Small intestine (tissue), 7 donors: ENCODE measurements at regions not wholly inside any gene's neighbourhood (a gene's known extent, or its start where the extent isn't known, plus 50 kb on each side); places are given as distances from the start of the nearest gene placed in this dataset.

Experiments used
- DNase-seq, 2 donors: peaks; one replicate each; pipeline versions ENCODE4 v3.0.0 to v3.0.0-alpha.2; 2013
- FAIRE-seq: peaks from 2 replicates; lab custom pipeline; 2012; peaks lifted over from hg19 to GRCh38; lab: Jason Lieb, UNC
- H3K27ac ChIP-seq, 3 donors: one replicate each; pipeline ENCODE4 v1.5.1; 2013; ENCODE audit warnings: low read length in 2 of 3, mild to moderate bottlenecking in 2 of 3, control low read depth in 1 of 3, inconsistent platforms in 1 of 3, low read depth in 1 of 3, moderate library complexity in 1 of 3
- H3K27me3 ChIP-seq, 3 donors: one replicate each; pipeline ENCODE4 v1.6.1; 2013; ENCODE audit warnings: low read length in 3 of 3, inconsistent platforms in 1 of 3; ENCODE audit not compliant: control insufficient read depth in 3 of 3, insufficient read depth in 3 of 3
- H3K36me3 ChIP-seq, 3 donors: one replicate each; pipeline ENCODE4 v1.6.1; 2013; ENCODE audit warnings: low read length in 3 of 3, inconsistent platforms in 1 of 3, low read depth in 1 of 3, mild to moderate bottlenecking in 1 of 3, moderate library complexity in 1 of 3; ENCODE audit not compliant: control insufficient read depth in 3 of 3, insufficient read depth in 2 of 3
- H3K4me1 ChIP-seq, 3 donors: one replicate each; pipeline ENCODE4 v1.6.1; 2013; ENCODE audit warnings: low read length in 2 of 3, inconsistent platforms in 1 of 3, low read depth in 1 of 3, mild to moderate bottlenecking in 1 of 3, moderate library complexity in 1 of 3; ENCODE audit not compliant: control insufficient read depth in 3 of 3, insufficient read depth in 2 of 3
- H3K4me3 ChIP-seq, 3 donors: one replicate each; pipeline ENCODE4 v1.5.1; 2013; ENCODE audit warnings: low read length in 3 of 3, control low read depth in 1 of 3, inconsistent platforms in 1 of 3, low read depth in 1 of 3, mild to moderate bottlenecking in 1 of 3, moderate library complexity in 1 of 3
- H3K9me3 ChIP-seq, 2 donors: one replicate each; pipeline ENCODE4 v1.6.1; 2013; ENCODE audit warnings: low read depth in 1 of 2, low read length in 1 of 2; ENCODE audit not compliant: control insufficient read depth in 2 of 2, insufficient read depth in 1 of 2
- WGBS, 3 donors: extraction: QIAGEN DNeasy Blood & Tissue Kit; methylation state at CpG; one replicate each; pipeline ENCODE4 v1.1.7; 2013; 5-methylcytosine and 5-hydroxymethylcytosine counted together
- donor health status: healthy with polysubstance abuse.
- donor health status: control.
- donor health status: control.
- donor health status: Bipolar disorder and iron deficiency.
- donor health status: healthy.

DNA sequence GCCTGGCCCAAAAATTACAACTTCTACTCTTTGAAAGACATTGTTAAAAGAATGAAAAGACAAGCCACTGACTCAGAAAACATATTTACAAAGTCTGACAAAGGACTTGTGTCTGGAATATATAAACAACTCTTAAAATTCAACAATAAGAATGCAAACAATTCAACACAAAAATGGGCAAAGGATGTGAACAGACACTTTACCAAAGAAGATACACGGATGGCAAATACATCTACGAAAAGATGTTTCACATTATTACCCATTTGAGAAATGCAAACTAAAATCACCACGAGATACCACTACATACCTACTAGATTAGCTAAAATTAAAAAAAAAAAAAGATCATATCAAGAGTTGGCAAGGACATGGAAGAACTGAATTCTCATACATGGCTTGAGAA, 80.8 kb upstream of the METRNL start:
- Histone ChIP-seq H3K4me1 (no peaks in the 10 kb centered on the region), H3K9me3 (peaks cover 0 to 7% of the 10 kb centered on the region in 2 donors), H3K27me3 (no peaks in the 10 kb centered on the region), H3K27ac (no peak overlapping the region), H3K4me3 (no peak overlapping the region), H3K36me3 (peaks cover 0 to 10% (median 0%) of the 10 kb centered on the region in 3 donors)
- 91 to 96% (median 91%) methylated on average over 3 of the region's 3 CpGs for WGBS, 3 donors
- FAIRE-seq (no peak), DNase-seq (no peak)

DNA sequence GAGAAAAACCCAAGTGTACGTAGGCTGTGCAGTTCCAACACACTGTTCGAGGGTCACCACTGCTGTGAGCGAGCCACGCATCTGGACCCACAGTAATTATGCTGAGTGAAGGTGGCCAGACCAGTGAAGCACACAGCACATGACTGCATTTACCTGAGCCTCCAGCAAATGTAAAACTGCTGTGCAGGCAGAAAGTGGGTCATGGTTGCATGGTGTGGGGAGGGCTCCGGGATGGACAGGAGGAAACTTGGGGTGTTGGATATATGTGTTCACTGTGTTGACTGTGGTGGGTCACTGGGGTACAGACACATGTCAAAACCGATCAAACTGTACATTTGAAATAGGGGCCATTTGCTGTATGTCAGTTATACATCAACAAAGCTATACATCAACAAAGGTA, 78.7 kb upstream of the METRNL start:
- Histone ChIP-seq H3K4me3 (no peak overlapping the region), H3K27ac (no peak overlapping the region), H3K9me3 (peaks cover 0 to 7% of the 10 kb centered on the region in 2 donors), H3K36me3 (peaks cover 0 to 17% (median 0%) of the 10 kb centered on the region in 3 donors), H3K4me1 (no peaks in the 10 kb centered on the region), H3K27me3 (no peaks in the 10 kb centered on the region)
- DNase-seq (no peak), FAIRE-seq (no peak)
- WGBS, 3 donors, result 80 to 83% (median 80%) methylated on average over 6 of the region's 6 CpGs

DNA sequence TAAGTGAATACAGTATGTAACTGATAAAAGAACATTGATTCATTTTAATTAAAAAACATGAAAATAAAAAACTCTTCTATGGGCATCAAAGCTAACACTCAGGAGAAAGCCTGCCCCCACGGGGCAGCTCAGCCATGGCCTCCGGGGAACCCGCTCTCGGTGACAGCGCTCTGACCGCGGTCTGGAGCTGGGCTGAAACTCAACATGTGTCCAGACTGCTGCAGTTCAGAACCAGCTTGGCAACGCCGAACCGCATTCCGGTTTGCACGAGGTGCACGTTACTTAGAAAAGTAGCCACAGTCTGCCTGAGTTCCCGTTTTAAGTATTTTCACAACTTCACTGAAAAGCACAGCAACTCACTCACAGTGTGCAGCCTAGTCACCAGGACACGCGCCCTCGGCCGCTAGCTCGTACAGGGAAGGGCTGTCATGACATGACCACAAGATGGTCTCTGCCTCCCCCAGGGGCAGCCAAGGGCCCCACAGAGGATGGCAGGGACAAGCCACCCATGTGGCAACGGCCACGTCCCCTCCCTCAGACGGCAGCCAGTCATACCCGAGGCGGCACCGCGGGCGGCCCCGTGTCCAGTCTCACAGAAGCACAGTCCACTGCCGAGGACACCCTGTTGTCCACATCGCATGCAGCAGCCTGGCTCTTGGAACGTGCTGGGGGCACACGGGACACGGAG, 77.1 kb upstream of the METRNL start:
- H3K9me3 ChIP-seq, result peaks cover 0 to 5% of the 10 kb centered on the region in 2 donors
- H3K36me3 ChIP-seq, result peaks cover 0 to 20% (median 0%) of the 10 kb centered on the region in 3 donors
- 97 to 98% (median 97%) methylated on average over 33 of the region's 33 CpGs for WGBS, 3 donors
- DNase-seq, result no peak
- H3K4me3 ChIP-seq, result no peak overlapping the region
- H3K27me3 ChIP-seq, result no peaks in the 10 kb centered on the region
- no peak for FAIRE-seq
- no peak overlapping the region for H3K27ac ChIP-seq
- H3K4me1 ChIP-seq, result no peaks in the 10 kb centered on the region

DNA sequence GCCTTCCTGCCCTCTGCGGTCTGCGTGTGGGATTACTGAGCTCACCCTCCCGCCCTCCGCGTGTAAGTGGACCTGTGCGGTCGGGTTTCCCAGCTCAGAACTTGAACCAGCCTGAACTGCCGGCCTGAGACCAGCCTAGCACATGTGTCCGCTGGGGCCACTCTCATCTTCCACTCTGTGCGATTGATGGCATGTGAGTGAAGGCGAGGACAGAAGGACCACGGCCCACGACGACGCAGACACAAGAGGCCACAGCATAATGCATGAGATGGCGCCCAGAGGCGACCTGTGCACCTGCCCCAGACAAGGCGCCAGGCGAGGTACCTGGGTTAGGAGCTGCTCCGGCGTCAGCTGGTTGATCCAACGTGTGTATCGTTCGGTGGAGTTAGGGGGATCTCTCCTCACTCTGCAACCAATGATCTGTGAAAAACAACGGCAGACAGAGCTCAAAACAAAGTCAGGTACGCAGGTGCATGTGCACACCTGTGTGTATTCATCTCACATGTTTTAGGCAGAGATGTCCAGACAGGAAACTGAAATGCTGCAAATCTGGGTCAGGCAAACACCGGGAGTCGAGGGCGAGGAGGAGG, 74.5 kb upstream of the METRNL start:
- peaks cover 0 to 3% of the 10 kb centered on the region in 2 donors for H3K9me3 ChIP-seq
- 94 to 97% (median 94%) methylated on average over 28 to 29 of the region's 29 CpGs for WGBS, 3 donors
- DNase-seq (no peak), FAIRE-seq (no peak)
- H3K27me3 ChIP-seq, result no peaks in the 10 kb centered on the region
- no peak overlapping the region for H3K27ac ChIP-seq
- no peak overlapping the region for H3K4me3 ChIP-seq
- H3K36me3 ChIP-seq, result peaks cover 0 to 32% (median 0%) of the 10 kb centered on the region in 3 donors
- H3K4me1 ChIP-seq, result no peaks in the 10 kb centered on the region

DNA sequence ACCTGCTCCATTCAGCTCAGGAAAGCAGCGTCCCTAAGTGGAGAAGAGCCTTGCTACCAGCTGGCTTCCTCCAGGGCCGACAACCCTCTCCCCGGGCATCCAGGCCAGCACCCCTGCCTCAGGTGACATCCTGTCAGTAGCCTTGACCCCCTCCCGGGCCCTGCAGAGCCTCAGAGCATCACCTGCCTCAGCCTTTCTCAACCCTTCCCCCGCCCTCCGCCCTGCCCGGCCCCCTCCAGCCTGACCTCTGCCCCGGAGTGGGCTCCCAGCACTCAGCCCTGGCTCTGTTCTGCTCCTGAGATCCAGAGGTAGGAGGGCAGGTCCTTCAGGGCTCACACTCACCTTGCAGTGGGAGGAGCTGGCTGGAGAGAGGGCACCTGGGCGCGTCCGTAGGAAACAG, 73.8 kb upstream of the METRNL start:
- H3K36me3 ChIP-seq, result peaks cover 0 to 29% (median 0%) of the 10 kb centered on the region in 3 donors
- peaks cover 0 to 3% of the 10 kb centered on the region in 2 donors for H3K9me3 ChIP-seq
- WGBS, 3 donors, result 93 to 97% (median 93%) methylated on average over 11 of the region's 11 CpGs
- H3K27me3 ChIP-seq, result no peaks in the 10 kb centered on the region
- H3K27ac ChIP-seq, result no peak overlapping the region
- no peak for DNase-seq
- FAIRE-seq, result no peak
- H3K4me1 ChIP-seq, result no peaks in the 10 kb centered on the region
- no peak overlapping the region for H3K4me3 ChIP-seq

DNA sequence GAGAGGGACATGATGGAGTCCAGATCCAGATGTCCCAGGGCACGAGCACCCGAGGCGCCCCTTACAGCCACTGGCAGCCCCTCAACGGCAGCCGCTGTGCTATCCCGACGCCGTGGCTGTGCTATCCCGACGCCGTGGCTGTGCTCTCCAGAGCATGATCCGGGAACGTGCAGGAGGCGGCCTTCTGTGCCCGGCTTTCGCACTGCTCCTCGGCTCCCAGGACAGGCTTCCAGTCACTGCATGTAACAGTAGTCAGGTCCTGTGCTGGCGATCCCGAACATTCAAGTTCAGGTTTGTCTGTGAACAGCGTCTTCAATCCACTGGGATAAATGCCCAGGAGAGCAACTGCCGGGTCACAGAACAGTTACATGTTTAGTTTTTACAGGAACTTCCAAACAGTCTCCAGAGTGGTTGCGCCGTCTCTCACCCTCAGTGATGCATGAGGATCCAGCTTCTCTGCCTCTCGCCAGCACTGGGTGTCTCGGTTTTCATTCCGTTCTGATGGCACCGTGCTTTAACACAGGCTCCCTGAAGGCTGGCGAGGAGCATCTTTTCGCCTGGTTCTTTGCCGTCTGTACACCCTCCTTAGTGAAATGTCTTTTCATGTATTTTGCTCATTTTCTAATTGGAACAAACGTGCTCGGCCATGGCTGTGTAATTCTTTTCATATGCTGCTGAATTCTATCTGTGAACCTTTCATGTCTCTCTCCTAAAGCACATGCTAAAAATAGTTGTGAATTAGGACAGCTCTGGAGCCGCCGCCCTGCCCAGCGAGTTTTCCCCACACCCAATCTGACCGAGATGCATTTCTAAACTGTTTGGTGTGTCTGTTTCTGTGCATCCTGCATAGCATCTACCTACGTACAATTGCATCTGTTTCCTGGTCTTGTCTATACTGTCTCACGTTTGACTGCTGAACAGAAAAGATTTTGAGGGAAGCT, 72.6 kb upstream of the METRNL start:
- no peak overlapping the region for H3K27ac ChIP-seq
- H3K36me3 ChIP-seq, result peaks cover 0 to 27% (median 0%) of the 10 kb centered on the region in 3 donors
- DNase-seq (no peak), FAIRE-seq (no peak)
- 87 to 95% (median 92%) methylated on average over 38 of the region's 38 CpGs for WGBS, 3 donors
- peaks cover 0 to 3% of the 10 kb centered on the region in 2 donors for H3K9me3 ChIP-seq
- H3K4me3 ChIP-seq, result no peak overlapping the region
- H3K27me3 ChIP-seq, result no peaks in the 10 kb centered on the region
- no peaks in the 10 kb centered on the region for H3K4me1 ChIP-seq

DNA sequence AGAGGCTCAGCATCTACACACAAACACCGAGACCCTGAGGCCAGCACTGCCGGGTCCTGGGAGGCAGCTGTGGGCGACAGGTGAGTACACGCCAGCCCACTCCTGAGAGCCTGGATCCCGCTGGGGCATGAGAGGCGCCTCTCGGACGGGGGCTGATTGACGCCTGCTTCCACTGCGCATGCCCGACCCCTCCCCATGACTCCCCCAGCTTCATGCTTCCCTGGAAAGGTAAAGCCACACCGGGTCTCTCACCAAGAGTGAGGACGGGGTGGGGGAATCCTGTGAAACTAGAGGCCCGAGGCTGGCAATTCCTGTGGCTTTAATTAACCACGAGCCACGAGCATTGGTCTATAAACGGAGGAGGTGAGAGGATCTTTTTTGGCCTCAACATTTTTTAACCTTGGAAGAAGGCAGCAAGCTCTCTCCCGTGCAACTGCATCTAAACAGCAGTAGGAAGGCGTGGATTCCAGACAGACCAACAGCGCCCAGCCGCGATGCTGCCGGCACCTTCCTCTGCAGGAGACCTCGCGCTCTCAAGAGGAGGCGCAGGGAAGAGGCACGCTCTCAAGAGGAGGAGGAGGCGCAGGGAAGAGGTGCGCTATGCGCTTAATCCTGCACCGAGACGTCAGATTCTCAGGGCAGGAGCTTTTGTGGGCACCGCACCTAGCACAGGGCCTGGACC, 71.8 kb upstream of the METRNL start:
- DNase-seq (no peak), FAIRE-seq (no peak)
- WGBS, 3 donors, result 91 to 95% (median 92%) methylated on average over 33 of the region's 33 CpGs
- Histone ChIP-seq H3K27ac (no peak overlapping the region), H3K4me3 (no peak overlapping the region), H3K4me1 (no peaks in the 10 kb centered on the region), H3K27me3 (no peaks in the 10 kb centered on the region), H3K36me3 (peaks cover 0 to 22% (median 0%) of the 10 kb centered on the region in 3 donors), H3K9me3 (no peaks in the 10 kb centered on the region)

DNA sequence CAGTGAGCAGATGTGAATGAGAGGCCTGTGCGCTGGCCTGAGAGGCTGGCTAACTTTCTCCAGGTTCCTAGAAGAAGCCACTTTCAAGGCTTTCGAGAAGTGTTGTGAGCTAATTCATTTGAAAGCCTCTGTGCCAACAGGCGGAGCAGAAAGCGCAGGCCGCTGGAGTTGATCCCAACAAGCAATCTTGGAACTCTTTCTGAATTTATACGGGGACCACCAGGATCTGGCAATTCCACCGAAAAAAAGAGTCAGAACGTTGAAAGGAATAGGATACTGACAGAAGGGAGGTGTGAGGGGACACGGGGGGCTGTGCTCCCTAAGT, 71.3 kb upstream of the METRNL start:
- no peaks in the 10 kb centered on the region for H3K9me3 ChIP-seq
- H3K4me3 ChIP-seq, result no peak overlapping the region
- FAIRE-seq, result no peak
- no peak for DNase-seq
- H3K27me3 ChIP-seq, result no peaks in the 10 kb centered on the region
- H3K27ac ChIP-seq, result no peak overlapping the region
- no peaks in the 10 kb centered on the region for H3K4me1 ChIP-seq
- 89 to 99% (median 96%) methylated on average over 9 of the region's 9 CpGs for WGBS, 3 donors
- H3K36me3 ChIP-seq, result peaks cover 0 to 22% (median 0%) of the 10 kb centered on the region in 3 donors
